HG03196 (cell line): ENCODE measurements at regions not wholly inside any gene's neighbourhood (a gene's known extent, or its start where the extent isn't known, plus 50 kb on each side); places are given as distances from the start of the nearest gene placed in this dataset.

Experiments
- ATAC-seq: cut with Tn5 transposase; IDR thresholded peaks from one replicate; pipeline ENCODE4 v1.9.1; 2021; ENCODE audit not compliant: unreplicated experiment

DNA sequence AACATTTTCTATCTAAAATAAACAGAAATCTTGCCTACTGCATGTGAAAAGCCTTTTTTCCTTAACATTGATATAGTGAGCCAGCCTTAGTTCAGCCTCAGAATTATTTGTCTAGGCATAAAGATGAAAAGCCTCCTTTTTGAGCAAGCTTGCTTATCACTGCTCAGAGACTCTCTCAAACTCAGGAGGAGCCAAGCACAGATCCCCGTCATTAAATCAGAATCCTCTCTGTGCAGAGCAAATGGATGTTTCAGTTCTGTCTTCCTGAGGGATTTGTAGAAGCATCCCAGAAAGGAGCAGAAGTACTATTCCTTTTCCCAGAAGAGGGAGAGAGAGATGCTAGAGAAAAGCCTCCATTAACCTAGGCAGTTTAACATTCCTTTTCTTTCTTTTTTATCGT lies 186.9 kb upstream of the LNX1 start:
- ATAC-seq, result no peak

DNA sequence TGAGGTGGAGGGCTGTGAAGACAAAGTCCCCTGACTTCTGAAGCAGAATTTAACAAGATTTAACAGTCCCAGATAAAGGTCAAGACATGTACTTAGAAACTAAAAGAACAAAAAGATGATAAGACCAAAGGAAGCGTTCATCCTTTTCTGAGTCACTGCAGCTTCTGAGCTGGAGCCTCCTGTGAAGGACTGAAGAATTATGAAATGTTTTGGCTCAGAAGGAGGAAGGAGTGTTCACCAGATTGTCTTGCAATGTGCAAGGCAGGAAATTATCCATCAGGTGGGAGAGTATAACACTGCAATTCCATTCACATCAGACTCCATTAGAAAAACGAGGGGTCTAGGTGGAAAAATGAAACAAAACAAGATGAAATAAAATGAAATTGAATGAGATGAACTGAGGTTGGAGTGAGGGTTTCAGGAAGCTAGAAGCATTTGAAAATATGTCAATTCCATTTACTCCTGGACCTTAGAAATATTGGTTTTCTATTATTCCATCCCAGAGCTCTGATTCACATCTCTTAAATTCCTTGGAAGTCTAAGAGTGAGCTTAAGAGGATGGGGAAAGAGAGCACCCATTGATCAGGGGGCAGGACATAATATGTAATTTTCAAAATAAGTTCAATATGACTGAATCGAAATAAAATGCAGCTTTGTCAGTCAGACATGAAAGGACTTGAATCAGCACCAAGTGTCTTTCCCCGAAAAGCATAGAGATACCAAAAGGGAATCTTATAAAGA lies 186.1 kb upstream of the LNX1 start:
- no peak for ATAC-seq

DNA sequence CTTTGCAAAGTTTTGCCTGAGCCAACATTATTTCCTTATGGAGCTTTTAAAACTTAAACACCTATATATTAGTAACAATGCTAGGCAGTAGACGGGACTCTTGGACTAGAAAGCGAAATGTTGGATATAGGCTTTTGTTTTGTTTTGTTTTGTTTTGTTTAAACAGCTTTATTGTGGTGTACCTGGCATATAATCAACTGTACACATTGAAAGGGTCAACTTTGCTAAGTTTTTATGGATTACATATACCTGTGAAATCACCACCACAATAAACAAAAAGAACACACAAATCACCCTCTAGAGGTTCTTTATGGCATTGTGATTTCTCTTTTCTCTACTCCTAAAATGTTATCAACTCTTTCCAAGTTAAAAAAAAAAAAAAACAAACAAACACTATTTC lies 184.9 kb upstream of the LNX1 start:
- no peak for ATAC-seq

DNA sequence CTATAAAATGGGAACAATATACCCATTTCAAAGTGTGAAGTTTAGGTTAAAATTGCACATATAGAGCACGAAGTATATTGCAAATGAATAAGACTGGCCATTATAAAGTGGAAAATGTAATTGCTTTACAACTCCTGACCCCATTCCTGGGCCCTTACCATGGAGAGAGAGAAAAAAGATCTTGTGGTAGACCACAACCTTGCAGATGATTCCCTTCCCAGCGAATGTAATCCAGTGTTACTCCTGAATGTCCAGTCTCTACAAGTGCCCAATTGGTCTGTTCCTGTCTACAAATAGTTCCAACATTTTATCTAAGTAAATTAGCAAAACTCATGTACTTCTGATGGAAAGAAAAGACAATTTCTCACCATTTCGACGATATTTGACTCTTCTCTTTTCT lies 184.1 kb upstream of the LNX1 start:
- ATAC-seq, result no peak

DNA sequence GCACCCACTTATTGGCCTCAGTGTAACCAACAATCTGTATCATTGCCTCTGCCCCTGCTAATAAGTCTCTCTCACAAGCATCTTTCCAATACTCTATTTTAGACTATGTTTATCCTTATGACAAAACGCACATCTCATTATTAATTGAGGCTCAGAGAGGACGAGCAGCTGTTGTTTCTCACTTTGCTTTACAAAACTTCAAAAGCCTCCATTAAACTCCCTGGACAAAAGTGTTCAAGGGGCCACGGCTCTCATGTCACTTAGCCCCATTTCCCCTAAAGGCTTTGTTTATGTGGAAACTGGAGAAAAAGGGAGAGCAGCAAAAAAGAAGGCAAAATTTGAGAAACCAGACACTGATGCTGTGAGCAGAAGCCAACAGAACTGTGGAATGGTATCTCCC lies 180.0 kb upstream of the LNX1 start:
- ATAC-seq, result no peak

DNA sequence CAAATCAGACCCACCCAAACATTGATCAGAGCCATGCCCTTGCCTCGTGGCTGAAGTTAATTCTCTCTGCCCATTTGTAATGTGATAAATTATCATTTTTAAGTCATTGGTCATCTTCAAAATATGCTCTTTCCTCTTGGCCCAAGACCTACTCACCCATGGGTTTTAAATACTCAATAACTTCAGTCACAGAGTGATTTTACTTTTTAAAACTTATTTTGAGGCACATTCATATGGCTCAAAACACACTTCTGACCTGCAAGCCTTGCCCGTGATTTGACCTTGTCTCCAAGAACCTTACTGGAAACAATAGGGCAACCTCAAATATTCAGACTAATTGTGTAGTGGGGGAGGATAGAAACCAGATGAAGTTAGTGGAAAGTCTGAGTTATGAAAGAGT lies 176.2 kb upstream of the LNX1 start:
- no peak for ATAC-seq

DNA sequence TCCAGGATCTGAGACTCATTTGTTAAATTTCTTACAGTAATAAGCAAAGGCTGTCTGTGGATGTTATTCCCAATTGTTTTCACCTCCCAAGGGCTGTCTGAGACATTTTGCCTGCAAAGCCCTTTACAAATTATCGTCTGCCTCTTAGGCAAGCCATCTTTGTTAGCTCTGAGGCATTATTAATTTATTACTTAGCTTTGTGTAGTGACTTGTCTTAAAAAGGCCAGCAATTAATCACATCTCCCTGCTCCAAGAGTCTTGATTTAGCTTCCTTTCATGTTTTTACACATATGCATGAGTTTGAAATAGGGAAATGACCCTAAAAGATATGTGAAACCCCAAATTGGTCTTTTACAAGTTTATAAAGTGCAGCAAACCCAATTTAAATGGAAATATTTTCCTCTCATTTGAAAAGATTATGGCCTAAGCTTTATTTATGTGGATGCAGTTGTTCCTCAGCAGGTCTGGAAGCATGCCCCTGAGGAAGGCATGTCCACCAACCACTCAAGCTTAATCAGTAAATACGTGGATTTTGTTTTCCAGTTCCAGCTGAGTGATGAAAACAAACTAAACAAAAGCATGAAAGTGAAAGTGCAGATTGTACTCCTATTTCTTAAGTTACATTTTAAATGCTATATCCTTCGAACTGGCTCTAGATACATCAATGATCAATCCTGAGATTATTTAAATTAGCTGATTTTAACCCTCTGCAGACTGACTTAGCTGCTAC lies 173.6 kb upstream of the LNX1 start:
- ATAC-seq, result no peak

DNA sequence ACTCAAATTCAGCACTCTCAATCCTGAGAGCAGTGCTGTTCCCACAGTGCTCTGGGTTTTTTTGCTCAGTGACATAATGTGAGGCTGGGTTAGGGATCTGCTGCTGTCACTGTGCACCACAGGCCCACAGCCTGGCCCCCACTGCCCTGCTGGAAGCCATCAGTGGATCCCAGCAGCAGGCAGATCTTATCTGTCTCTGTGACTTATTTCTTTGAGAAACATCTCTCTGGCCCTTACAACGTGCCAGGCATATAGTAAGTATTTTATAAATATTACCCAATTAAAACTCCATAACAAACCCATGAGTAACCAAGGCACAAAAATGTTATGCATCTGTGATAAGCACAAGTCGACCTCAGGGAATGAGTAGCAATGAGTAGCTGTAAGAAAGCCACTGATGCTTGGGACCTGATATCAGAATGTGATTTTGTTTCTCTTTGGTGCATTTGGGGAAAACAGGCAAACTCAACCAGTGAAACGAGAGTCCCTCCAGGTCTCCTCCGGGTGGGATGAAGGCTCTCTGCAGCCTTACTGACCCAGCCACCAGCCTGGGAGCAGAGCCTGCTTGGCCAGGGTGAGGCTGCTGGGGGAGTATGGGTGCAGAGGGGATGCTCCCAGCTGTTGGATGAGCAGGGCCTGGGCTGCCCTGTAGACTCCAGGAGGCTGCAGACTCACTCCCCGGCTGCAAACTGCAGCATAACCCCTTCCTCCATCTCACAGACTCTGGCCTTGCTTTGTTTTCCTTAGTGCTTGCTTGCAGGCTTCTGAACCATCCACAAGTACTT lies 172.7 kb upstream of the LNX1 start:
- ATAC-seq, result no peak

DNA sequence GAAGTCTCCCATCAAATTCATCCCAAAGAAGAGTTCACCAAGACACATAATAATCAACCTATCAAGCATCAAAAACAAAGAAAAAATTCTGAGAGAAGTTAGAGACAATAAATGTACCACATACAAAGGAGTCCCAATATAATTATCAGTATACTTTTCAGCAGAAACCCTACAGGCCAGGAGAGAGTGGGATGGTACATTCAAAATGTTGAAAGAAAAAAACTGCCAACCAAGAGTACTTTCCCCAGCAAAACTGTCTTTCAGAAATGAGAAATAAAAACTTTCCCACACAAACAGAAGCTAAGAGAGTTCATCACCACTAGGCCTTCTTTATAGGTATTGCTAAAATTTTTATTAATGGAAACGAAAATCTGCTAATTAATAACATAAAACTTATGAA lies 164.4 kb upstream of the LNX1 start:
- no peak for ATAC-seq

DNA sequence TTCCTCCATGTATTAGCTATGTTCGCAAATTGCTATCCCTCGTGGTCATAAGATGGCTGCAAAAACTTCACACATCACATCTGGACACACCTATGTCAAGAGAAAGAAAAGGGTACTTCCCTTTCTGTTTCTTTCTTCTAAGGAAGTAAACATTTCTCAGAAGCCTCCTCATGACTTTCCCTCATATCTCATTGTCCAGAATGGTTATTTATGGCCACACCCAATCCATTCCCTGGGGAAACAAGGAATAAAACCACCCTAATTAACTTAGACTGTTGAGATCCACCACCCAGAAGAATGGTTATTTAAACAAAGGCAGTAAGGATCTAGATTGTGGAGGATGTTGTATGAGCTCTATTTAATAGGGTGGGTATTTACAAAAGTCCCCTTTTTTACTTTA lies 160.8 kb upstream of the LNX1 start:
- no peak for ATAC-seq

DNA sequence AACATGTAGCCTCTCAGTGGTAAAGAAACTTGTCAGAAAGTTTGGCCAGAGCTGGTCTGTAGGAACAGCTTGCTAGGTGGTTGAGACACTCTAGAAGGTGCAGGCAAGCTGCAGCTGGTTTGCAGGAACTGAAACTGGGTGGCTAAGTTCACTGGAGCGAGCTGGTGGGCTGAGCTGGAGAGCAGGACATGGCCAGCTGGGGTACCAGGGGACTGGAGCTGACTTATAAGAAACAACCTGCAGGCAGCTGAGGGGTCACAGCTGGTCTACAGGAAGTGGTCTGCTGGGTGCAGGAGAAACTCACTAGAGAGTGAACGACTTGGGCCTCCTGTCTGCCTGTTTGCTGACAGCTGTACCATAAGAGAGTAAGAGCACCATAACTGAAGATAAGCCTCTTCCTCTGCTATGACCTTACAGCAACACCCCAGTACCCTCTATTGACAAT lies 157.1 kb upstream of the LNX1 start:
- ATAC-seq, result peak; percentile 99

DNA sequence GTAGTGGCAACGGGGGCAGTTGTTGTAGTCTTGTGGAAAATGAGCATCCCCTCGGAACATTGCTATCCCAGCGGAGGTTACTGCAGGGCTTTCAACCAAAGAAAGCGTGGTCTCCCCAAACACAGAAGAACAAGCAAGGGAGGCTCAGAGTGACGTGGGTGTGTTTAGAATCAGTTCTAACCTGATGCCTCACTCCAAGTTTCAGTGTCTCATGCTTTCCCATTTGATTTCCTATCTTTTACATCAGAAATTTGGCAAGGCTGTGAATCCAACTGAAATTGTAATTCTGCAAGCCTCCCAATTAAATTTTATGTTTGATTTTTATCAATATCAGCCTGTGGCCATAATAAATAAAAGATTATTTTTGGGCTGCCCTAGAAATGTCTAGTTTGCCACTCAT lies 156.1 kb upstream of the LNX1 start:
- no peak for ATAC-seq

DNA sequence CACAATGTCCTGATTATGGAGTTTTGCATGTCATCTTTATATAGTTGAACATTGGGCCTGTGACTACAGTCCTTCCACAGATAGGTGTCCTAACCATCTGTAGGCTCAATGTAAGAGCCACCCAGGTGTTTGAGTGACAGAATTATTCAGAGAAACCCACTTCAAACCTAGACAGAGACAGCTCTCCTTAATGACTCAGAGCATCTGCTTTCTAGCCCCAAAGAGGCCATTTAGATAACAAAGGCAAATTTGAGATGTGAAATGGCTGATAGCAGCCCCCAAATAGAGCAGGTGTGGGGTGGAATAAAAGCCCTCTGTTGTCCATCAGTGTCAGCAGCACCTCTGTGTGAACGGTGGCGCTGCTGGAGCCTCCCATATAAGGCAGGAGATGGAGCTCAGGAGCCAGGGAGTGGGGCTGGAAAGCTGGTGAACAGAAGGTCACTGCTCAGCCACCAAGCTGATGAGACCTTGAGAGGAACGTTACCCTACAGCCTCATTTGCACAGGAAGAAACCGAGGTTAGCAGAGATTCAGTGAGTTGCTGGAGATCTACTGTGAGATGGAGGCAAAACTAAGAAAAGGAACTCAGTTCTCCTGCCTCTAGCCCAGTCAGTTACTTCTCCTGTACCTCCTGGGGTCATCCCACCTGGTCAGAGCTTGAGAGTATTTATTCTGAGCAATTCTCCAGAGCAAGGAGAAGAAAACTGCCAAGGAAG lies 153.3 kb upstream of the LNX1 start:
- no peak for ATAC-seq

DNA sequence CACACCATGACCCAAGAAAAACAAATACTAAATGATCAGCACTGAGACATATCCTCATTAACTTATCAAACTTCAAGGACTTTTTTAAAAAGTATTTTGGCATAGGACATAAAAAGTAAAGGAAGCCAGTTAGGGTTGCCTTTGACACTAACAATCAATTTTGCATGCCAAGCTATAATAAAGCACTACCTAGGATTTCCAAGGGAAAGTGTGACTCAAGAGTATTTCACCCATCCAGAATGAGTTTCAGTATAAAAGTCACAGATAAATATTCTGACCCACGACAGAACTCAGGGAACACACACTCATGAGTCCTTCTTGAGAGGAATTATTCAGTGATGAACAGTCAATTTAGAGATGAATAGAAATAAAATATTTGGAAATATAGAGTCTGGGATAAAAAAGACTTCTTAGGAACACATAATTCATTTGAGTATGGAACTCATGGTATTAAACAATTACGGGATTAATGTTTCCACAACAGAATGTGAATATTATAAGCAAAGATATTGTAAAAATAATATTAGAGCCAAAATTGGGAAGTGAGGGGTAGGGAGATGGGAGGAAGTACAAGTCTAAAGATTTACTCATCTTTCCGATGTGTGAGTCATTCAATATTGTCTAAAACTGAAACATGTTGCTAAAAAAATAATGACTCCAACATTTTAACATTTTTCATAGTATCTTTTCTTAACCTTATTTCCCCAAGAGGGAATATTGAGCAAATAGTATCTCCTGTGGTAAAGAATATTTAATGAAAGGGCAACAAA lies 143.5 kb upstream of the LNX1 start:
- ATAC-seq, result no peak

DNA sequence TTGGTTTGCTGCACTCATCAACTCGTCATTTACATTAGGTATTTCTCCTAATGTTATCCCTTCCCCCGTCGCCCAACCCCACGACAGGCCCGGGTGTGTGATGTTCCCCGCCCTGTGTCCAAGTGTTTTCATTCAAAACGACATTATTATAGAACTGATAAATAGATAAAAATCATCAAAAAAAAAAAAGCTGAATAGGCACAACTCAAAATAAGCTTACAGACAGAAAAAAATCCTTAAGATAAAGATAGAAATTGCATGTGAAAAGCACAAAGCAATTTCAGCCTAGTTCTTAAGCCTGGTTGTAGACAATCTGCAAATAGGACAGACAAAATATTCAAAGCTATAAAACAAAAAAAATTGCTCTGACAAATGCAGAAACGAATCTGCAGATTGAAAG lies 142.9 kb upstream of the LNX1 start:
- no peak for ATAC-seq

DNA sequence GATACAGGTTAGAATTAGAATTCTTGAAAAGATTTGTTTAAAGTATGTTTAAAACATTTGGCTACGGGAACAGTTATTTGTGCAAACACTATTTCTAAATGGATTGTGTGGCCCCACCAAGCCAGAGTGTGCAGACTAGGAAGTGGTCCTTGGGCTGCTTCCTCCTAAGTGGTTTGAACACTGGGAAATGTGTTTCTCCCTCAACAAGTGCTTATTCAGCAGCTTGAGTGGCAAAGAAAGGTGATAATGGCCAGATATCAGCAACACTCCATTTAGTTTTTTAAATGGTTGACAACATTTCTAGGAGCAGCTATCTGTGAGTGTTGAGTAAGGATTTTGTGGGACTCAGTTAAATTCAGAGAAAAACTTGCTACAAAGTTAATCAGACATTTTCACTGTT lies 141.4 kb upstream of the LNX1 start:
- ATAC-seq, result no peak

DNA sequence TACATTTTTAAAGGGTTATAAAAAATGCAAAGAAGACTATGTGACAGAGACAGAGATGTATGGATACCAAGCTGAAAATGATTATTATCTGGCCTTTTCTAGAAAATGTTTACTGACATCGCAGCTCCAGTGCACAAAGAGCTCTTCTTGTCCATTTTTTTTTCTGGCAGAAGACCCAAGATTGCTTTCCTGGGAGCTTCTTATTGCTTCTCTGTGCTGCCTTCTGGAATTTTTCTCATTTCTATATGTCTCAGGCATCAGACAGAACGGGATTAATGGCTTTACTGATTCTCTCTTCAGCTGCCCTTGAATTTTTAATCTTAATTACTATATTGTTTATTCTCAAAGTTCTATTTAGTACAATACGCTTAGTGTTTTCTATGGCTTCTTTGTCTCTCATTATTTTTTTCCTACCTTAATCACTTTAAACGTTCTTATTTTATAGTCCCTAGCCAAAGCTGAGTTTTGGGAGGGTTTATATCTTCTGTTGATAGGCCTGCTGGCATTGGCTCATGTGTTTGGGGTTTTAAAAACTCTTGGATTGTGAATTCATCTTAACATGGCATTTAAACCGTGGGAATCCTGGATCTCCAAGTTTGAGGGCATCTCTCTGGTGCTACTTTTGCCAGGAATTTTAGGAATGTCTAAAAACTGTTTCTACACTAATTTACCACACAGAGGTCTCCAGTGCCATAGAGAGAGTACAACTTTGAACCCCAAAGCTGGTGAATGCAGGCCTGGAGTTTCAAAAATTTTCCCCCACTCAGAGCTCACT lies 138.9 kb upstream of the LNX1 start:
- ATAC-seq, result no peak

DNA sequence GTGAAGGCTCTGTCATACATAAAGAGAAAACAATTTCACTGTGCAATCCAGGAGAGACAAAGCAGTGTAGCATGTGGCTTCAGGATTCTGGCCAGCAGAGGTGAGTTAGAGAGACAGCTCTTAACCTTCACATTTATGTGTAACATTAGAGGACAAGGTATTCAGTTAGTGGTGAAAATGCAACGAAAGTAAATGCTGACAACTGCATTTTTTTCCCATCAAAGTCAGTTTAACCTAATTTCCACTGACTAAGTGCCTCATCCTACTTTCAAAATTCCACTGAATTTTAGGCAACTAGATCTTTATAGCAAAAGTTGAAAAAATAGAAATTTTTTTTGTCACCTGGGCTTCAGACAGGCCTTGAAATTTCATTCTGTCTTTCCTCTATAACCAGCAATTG lies 130.8 kb upstream of the LNX1 start:
- no peak for ATAC-seq

DNA sequence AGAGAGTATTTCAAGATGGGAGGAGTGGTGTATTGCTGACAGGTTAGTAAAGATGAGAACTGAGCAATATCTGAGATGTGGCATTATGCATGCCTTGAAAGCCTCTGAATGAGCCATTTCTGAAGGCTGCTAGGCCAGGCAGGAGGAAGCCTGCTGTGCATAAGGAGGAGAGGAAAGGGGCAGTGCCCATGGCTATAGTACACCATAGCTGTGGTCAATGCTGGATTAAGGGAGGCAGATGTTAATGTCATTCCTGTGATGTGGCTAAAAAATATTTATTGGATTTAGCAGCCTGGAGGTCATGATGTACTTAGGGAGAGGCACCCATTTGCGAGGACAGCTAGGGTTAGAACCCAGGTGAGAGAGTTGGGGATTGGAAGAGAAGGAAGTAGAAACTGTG lies 130.0 kb upstream of the LNX1 start:
- ATAC-seq, result no peak

DNA sequence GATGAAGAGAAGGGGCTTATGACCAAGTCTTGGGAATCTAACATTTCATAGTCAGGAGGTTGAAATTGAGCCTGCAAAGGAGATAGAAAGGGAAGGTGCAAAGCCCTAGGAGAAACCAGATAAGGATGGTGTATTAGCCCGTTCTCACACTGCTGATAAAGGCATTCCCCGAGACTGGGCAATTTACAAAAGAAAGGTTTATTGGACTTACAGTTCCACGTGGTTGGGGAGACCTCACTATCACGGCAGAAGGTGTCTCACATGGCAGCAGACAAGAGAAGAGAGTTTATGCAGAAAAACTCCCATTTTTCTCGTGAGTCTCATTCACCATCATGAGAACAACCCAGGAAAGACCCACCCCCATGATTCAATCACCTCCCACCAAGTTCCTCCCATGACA lies 129.5 kb upstream of the LNX1 start:
- ATAC-seq, result no peak
